22Rv1 (cell line): ENCODE measurements at regions not wholly inside any gene's neighbourhood (a gene's known extent, or its start where the extent isn't known, plus 50 kb on each side); places are given as distances from the start of the nearest gene placed in this dataset.

Experiments
- CTCF ChIP-seq: fragments of 450-650 bp; IDR thresholded peaks from 2 replicates; pipeline ENCODE4 v1.5.1; 2017; ENCODE audit warnings: mild to moderate bottlenecking
- ZFX ChIP-seq: fragments of 450-650 bp; IDR thresholded peaks from 2 replicates; pipeline ENCODE4 v1.6.1; 2017; ENCODE audit warnings: antibody characterized with exemption, borderline replicate concordance

DNA sequence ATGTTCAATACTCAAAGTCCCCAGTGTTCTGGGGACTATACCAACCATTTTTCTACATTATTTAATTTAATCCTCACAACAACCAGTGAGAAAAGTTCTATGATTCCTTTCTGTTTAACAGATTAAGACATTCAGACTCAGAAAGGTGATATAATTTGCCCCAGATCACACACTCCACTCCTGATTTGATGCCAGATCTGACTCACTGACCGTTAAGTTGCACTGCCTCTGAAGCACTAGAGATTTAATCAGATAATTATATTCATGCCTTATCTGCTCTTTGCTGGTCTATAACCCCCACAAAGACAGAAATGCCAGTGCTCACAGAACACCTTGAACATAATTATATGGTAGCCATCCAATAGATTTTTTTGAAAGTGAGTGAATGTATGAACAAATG, 501.0 kb downstream of the IGSF11 start:
- no peak for TF ChIP-seq CTCF
- TF ChIP-seq ZFX = no peak
